CD4-positive, alpha-beta memory T cell (primary cell): ENCODE measurements at regions not wholly inside any gene's neighbourhood (a gene's known extent, or its start where the extent isn't known, plus 50 kb on each side); places are given as distances from the start of the nearest gene placed in this dataset.

Experiments
- CTCF ChIA-PET: fragments of 350-600 bp; sonication (Branson Sonifier 250); formaldehyde crosslinking; loops from one replicate; lab custom pipeline; 2021; ENCODE audit warnings: inconsistent platforms; ENCODE audit not compliant: partially characterized antibody; lab: Charles Lee
- POLR2A ChIA-PET: fragments of 350-600 bp; sonication (Branson Sonifier 250); formaldehyde crosslinking; loops from one replicate; lab custom pipeline; 2021; ENCODE audit not compliant: partially characterized antibody; lab: Charles Lee
- DNase-seq, 5 donors: peaks; one replicate each; pipeline versions ENCODE4 v3.0.0 to v3.0.0-alpha.2; 2020 to 2022; ENCODE audit warnings: mixed read lengths in 1 of 5
- H3K27ac ChIP-seq: one replicate; pipeline ENCODE4 v1.7.0; 2013; ENCODE audit warnings: low read depth, low read length
- H3K27me3 ChIP-seq: 2 replicates; pipeline ENCODE4 v1.7.0; 2013; ENCODE audit warnings: mild to moderate bottlenecking, low read length, moderate library complexity; ENCODE audit not compliant: insufficient read depth
- H3K36me3 ChIP-seq: 2 replicates; pipeline ENCODE4 v1.7.0; 2013; ENCODE audit warnings: mild to moderate bottlenecking, low read length, moderate library complexity; ENCODE audit not compliant: insufficient read depth
- H3K4me1 ChIP-seq: 2 replicates; pipeline ENCODE4 v1.7.0; 2013; ENCODE audit warnings: mild to moderate bottlenecking, low read length, moderate library complexity; ENCODE audit not compliant: insufficient read depth
- H3K4me3 ChIP-seq, 2 donors: one replicate each; pipeline ENCODE4 v1.7.0; 2013; ENCODE audit warnings: low read length in 2 of 2, mild to moderate bottlenecking in 1 of 2
- H3K9me3 ChIP-seq, 2 donors: one replicate each; pipeline ENCODE4 v1.7.0; 2013; ENCODE audit warnings: low read length in 2 of 2, control low read depth in 1 of 2; ENCODE audit not compliant: control insufficient read depth in 1 of 2
- H3K27ac Mint-ChIP-seq, 7 donors: one replicate each; pipeline ENCODE4 v1.8.0; 2020 to 2021; ENCODE audit warnings: mixed read lengths in 7 of 7, mild to moderate bottlenecking in 6 of 7, inconsistent platforms in 3 of 7, moderate library complexity in 3 of 7
- H3K27me3 Mint-ChIP-seq, 2 donors: one replicate each; pipeline ENCODE4 v1.8.0; 2020 to 2021; ENCODE audit warnings: mixed read lengths in 2 of 2
- H3K36me3 Mint-ChIP-seq, 2 donors: one replicate each; pipeline ENCODE4 v1.8.0; 2020 to 2021; ENCODE audit warnings: mixed read lengths in 2 of 2, inconsistent platforms in 1 of 2, mild to moderate bottlenecking in 1 of 2
- H3K4me1 Mint-ChIP-seq, 4 donors: one replicate each; pipeline ENCODE4 v1.8.0; 2020 to 2021; ENCODE audit warnings: mixed read lengths in 4 of 4, mild to moderate bottlenecking in 1 of 4
- H3K4me3 Mint-ChIP-seq, 8 donors: one replicate each; pipeline ENCODE4 v1.8.0; 2020 to 2021; ENCODE audit warnings: mixed read lengths in 8 of 8, mild to moderate bottlenecking in 7 of 8, moderate library complexity in 6 of 8, inconsistent platforms in 3 of 8
- H3K9me3 Mint-ChIP-seq, 8 donors: one replicate each; pipeline ENCODE4 v1.8.0; 2020 to 2021; ENCODE audit warnings: mixed read lengths in 8 of 8, mild to moderate bottlenecking in 5 of 8, inconsistent platforms in 3 of 8, moderate library complexity in 1 of 8
- intact Hi-C: fragments of 100-400 bp; cut with micrococcal nuclease; formaldehyde crosslinking; loops from one replicate; pipeline ENCODE4 v1.15.1; 2023

DNA sequence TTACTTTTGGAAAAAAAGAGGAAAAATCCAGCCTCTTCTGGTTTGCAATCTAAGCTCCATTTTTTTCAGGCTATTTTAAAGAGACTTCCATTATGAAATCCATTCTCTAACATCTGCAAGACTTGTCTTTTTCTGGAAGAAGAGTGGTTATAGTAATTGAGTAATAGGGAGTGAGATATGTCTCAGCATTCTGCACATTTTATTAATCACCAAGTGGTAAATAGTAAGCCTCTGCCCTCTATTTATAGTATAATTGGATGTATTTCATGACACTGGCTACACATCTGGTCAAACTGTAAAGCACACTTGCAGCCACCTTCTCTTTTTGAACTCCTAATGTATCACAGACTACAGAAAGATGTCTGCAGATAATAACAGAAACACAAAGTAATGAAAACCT lies 391.1 kb downstream of the ETS1 start:
- intact Hi-C loops, result loop anchor here (5.0 kb wide), 1 partner anchor 311 kb away; no protein-coding TSS in a partner anchor
- no peaks in the 10 kb centered on the region for H3K27me3 Mint-ChIP-seq
- POLR2A ChIA-PET, result interaction anchor here (1.2 to 3.4 kb wide), 4 partner anchors 17 to 436 kb away, joined by 3 to 17 read pairs (median 4); no protein-coding TSS in a partner anchor
- no peaks in the 10 kb centered on the region for H3K9me3 ChIP-seq
- no peaks in the 10 kb centered on the region for H3K36me3 ChIP-seq
- DNase-seq, result no peak
- H3K4me3 Mint-ChIP-seq, result no peak overlapping the region
- H3K27ac Mint-ChIP-seq, result no peak overlapping the region
- no peaks in the 10 kb centered on the region for H3K27me3 ChIP-seq
- peaks cover 0 to 1% (median 0%) of the 10 kb centered on the region in 8 donors for H3K9me3 Mint-ChIP-seq
- no peak overlapping the region for H3K27ac ChIP-seq
- CTCF ChIA-PET, result interaction anchor here (1.2 to 3.5 kb wide), 2 partner anchors 434 to 436 kb away, joined by 5 to 21 read pairs; no protein-coding TSS in a partner anchor
- no peak overlapping the region for H3K4me3 ChIP-seq
- H3K4me1 Mint-ChIP-seq, result peaks cover 20 to 31% (median 24%) of the 10 kb centered on the region in 4 donors
- H3K36me3 Mint-ChIP-seq, result no peaks in the 10 kb centered on the region
- H3K4me1 ChIP-seq, result peaks cover 13% of the 10 kb centered on the region

GRCh38 chr11:128195756-128196155 lies 391.6 kb downstream of the ETS1 start:
- no peak overlapping the region for H3K4me3 ChIP-seq
- CTCF ChIA-PET, result interaction anchor here (1.0 to 3.5 kb wide), 5 partner anchors 23 to 437 kb away, joined by 3 to 21 read pairs (median 4); no protein-coding TSS in a partner anchor
- Mint-ChIP-seq H3K27me3 (no peaks in the 10 kb centered on the region), H3K4me3 (no peak overlapping the region), H3K9me3 (peaks cover 0 to 1% (median 0%) of the 10 kb centered on the region in 8 donors), H3K27ac (peak overlapping the region in 2 of 7 donors; percentile 78 to 93), H3K36me3 (no peaks in the 10 kb centered on the region), H3K4me1 (peaks cover 20 to 33% (median 25%) of the 10 kb centered on the region in 4 donors)
- H3K36me3 ChIP-seq, result no peaks in the 10 kb centered on the region
- POLR2A ChIA-PET, result interaction anchor here (1.0 to 3.4 kb wide), 7 partner anchors 16 to 436 kb away, joined by 3 to 17 read pairs (median 4); no protein-coding TSS in a partner anchor
- no peak overlapping the region for H3K27ac ChIP-seq
- H3K9me3 ChIP-seq, result no peaks in the 10 kb centered on the region
- no peaks in the 10 kb centered on the region for H3K27me3 ChIP-seq
- intact Hi-C loops, result loop anchor here (1.0 to 5.0 kb wide), 3 partner anchors 95 to 435 kb away; no protein-coding TSS in a partner anchor
- peaks cover 13% of the 10 kb centered on the region for H3K4me1 ChIP-seq
- no peak for DNase-seq

- intact Hi-C loops, result loop anchor here (1.0 to 5.0 kb wide), 3 partner anchors 95 to 435 kb away; no protein-coding TSS in a partner anchor
- peaks cover 0 to 1% (median 0%) of the 10 kb centered on the region in 8 donors for H3K9me3 Mint-ChIP-seq
- peak; percentile 66 to 78 (median 76) for DNase-seq
- no peak overlapping the region for H3K27ac ChIP-seq
- CTCF ChIA-PET, result interaction anchor here (0.9 to 3.5 kb wide), 7 partner anchors 23 to 635 kb away, joined by 3 to 21 read pairs (median 4); no protein-coding TSS in a partner anchor
- peaks cover 18% of the 10 kb centered on the region for H3K4me1 ChIP-seq
- H3K9me3 ChIP-seq, result no peaks in the 10 kb centered on the region
- POLR2A ChIA-PET, result interaction anchor here (0.7 to 3.4 kb wide), 9 partner anchors 15 to 437 kb away, joined by 3 to 17 read pairs (median 3); no protein-coding TSS in a partner anchor
- peak overlapping the region; percentile 1 to 67 (median 48) for H3K4me3 Mint-ChIP-seq
- H3K27me3 Mint-ChIP-seq, result no peaks in the 10 kb centered on the region
- H3K36me3 ChIP-seq, result no peaks in the 10 kb centered on the region
- H3K4me1 Mint-ChIP-seq, result peaks cover 20 to 38% (median 27%) of the 10 kb centered on the region in 4 donors
- no peaks in the 10 kb centered on the region for H3K27me3 ChIP-seq
- H3K36me3 Mint-ChIP-seq, result no peaks in the 10 kb centered on the region
- peak overlapping the region; percentile 12 to 93 (median 63) for H3K27ac Mint-ChIP-seq
- H3K4me3 ChIP-seq, result no peak overlapping the region
Observed at GRCh38 chr11:128195057-128195751, 392.2 kb downstream of the ETS1 start.

GRCh38 chr11:128194216-128194615 lies 393.1 kb downstream of the ETS1 start:
- no peak for DNase-seq
- no peak overlapping the region for H3K4me3 Mint-ChIP-seq
- Histone ChIP-seq H3K4me1 (peaks cover 23% of the 10 kb centered on the region), H3K4me3 (no peak overlapping the region), H3K27me3 (no peaks in the 10 kb centered on the region), H3K9me3 (no peaks in the 10 kb centered on the region), H3K36me3 (no peaks in the 10 kb centered on the region), H3K27ac (no peak overlapping the region)
- H3K27ac Mint-ChIP-seq, result peak overlapping the region in 3 of 7 donors; percentile 63 to 93 (median 78)
- H3K4me1 Mint-ChIP-seq, result peaks cover 22 to 46% (median 31%) of the 10 kb centered on the region in 4 donors
- intact Hi-C loops, result no loop called here
- peaks cover 0 to 1% (median 0%) of the 10 kb centered on the region in 8 donors for H3K9me3 Mint-ChIP-seq
- ChIA-PET CTCF (interaction anchor here (0.6 to 3.5 kb wide), 6 partner anchors 22 to 637 kb away, joined by 3 to 21 read pairs (median 4); no protein-coding TSS in a partner anchor), POLR2A (interaction anchor here (1.3 to 3.4 kb wide), 4 partner anchors 107 to 438 kb away, joined by 3 to 17 read pairs (median 4); no protein-coding TSS in a partner anchor)
- H3K36me3 Mint-ChIP-seq, result no peaks in the 10 kb centered on the region
- H3K27me3 Mint-ChIP-seq, result no peaks in the 10 kb centered on the region

DNA sequence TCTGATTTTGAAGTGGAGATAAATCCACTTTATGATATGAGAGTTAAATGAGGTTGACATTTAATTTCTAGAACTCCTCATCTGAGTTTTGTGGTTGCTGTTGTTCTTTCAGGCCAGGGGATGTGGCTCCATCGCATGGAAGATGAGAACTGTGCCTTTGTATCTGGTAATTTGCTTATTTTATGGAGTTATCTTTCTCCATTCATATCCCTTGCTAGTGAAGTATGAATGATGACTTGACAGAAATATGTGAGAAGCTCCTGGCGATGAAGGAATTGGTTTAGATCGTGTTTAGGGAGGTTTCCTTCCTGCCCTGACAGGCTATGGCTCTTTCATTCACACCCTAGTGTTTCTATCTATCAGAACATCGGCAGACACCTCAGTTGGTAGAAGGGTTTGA lies 393.7 kb downstream of the ETS1 start:
- Mint-ChIP-seq H3K27ac (peak overlapping the region in 5 of 7 donors; percentile 14 to 78 (median 39)), H3K36me3 (no peaks in the 10 kb centered on the region), H3K27me3 (no peaks in the 10 kb centered on the region), H3K4me1 (peaks cover 22 to 46% (median 31%) of the 10 kb centered on the region in 4 donors), H3K9me3 (peaks cover 0 to 1% (median 0%) of the 10 kb centered on the region in 8 donors), H3K4me3 (peak overlapping the region in 1 of 8 donors; percentile 23)
- no peak for DNase-seq
- no peaks in the 10 kb centered on the region for H3K9me3 ChIP-seq
- POLR2A ChIA-PET, result interaction anchor here (3.4 kb wide), 1 partner anchor 438 kb away, joined by 17 read pairs; no protein-coding TSS in a partner anchor
- H3K27me3 ChIP-seq, result no peaks in the 10 kb centered on the region
- no peak overlapping the region for H3K27ac ChIP-seq
- no peak overlapping the region for H3K4me3 ChIP-seq
- H3K4me1 ChIP-seq, result peaks cover 23% of the 10 kb centered on the region
- no peaks in the 10 kb centered on the region for H3K36me3 ChIP-seq
- intact Hi-C loops, result no loop called here
- CTCF ChIA-PET, result interaction anchor here (0.6 to 3.5 kb wide), 5 partner anchors 437 to 638 kb away, joined by 3 to 21 read pairs (median 4); no protein-coding TSS in a partner anchor

DNA sequence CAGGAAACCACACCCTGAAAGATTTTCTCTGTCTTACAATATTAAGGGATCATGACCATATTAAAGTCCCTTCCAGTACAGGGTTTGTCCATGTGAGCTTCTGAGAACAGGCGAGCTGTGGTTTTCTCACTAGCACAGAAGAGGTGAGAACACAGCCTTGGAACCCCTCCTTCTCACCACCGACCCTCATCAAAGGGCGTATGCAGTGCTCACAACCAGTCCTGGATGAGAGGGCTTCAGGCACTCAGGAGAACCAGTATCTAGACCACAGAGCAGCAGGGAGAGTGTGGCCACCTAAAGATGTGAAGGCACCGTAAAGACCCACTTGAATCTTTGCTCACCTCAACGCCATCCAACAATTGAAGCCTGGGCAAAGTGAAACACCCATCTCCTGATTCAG lies 397.0 kb downstream of the ETS1 start:
- Histone ChIP-seq H3K9me3 (no peaks in the 10 kb centered on the region), H3K27ac (no peak overlapping the region), H3K36me3 (no peaks in the 10 kb centered on the region), H3K4me1 (peaks cover 20% of the 10 kb centered on the region), H3K4me3 (peak overlapping the region in 1 of 2 donors; percentile 25), H3K27me3 (no peaks in the 10 kb centered on the region)
- POLR2A ChIA-PET, result interaction anchor here (0.5 kb wide), 1 partner anchor 319 kb away, joined by 3 read pairs; no protein-coding TSS in a partner anchor
- H3K4me1 Mint-ChIP-seq, result peaks cover 16 to 39% (median 23%) of the 10 kb centered on the region in 4 donors
- CTCF ChIA-PET, result interaction anchor here (1.2 to 2.7 kb wide), 4 partner anchors 18 to 442 kb away, joined by 3 to 13 read pairs (median 8); no protein-coding TSS in a partner anchor
- H3K9me3 Mint-ChIP-seq, result peaks cover 0 to 6% (median 3%) of the 10 kb centered on the region in 8 donors
- no peaks in the 10 kb centered on the region for H3K27me3 Mint-ChIP-seq
- H3K4me3 Mint-ChIP-seq, result peak overlapping the region in 3 of 8 donors; percentile 21 to 55 (median 51)
- intact Hi-C loops, result no loop called here
- peak overlapping the region in 5 of 7 donors; percentile 19 to 85 (median 40) for H3K27ac Mint-ChIP-seq
- H3K36me3 Mint-ChIP-seq, result no peaks in the 10 kb centered on the region
- DNase-seq, result peak in 1 of 5 donors; percentile 12
